Cardiac fibroblast (primary cell): ENCODE measurements at regions not wholly inside any gene's neighbourhood (a gene's known extent, or its start where the extent isn't known, plus 50 kb on each side); places are given as distances from the start of the nearest gene placed in this dataset.

ENCODE experiments used
- DNase-seq, 2 donors: peaks; one replicate each; pipeline versions ENCODE4 v3.0.0 to v3.0.0-alpha.2; 2010; ENCODE audit warnings: low read depth in 2 of 2
- H3K4me3 ChIP-seq, 2 donors: replicated peaks in 1 of 2; 1 replicate in 1 of 2; 2 replicates in 1 of 2; pipeline ENCODE4 v1.5.1; 2011; ENCODE audit warnings: low read depth in 2 of 2, low read length in 2 of 2, mild to moderate bottlenecking in 2 of 2, moderate library complexity in 1 of 2
- TF ChIP-seq, protein P1 (sequence below): IDR thresholded peaks from one replicate; pipeline ENCODE4 v1.5.1; 2011; ENCODE audit warnings: low read depth, mild to moderate bottlenecking, low read length, inconsistent platforms

DNA sequence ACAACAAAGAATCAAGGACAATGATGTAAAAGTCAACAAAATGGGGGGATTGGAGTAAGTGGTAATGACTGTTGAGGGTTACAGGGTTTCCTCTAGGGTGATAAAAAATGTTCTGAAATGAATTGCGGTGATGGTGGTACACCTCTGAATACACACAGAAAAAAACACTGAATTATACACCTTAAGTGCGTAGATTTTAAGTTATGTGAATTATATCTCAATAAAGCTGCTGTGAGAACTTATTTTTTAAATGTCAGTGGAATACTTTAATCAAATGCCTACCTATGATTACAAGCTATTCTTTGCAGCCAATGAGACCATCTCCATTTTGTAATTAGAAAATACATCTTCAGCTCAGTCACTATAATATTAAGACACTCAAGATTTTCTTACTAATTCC is 53.5 kb downstream of the ZNF608 start:
- DNase-seq, result no peak
- TF ChIP-seq, protein P1, sequence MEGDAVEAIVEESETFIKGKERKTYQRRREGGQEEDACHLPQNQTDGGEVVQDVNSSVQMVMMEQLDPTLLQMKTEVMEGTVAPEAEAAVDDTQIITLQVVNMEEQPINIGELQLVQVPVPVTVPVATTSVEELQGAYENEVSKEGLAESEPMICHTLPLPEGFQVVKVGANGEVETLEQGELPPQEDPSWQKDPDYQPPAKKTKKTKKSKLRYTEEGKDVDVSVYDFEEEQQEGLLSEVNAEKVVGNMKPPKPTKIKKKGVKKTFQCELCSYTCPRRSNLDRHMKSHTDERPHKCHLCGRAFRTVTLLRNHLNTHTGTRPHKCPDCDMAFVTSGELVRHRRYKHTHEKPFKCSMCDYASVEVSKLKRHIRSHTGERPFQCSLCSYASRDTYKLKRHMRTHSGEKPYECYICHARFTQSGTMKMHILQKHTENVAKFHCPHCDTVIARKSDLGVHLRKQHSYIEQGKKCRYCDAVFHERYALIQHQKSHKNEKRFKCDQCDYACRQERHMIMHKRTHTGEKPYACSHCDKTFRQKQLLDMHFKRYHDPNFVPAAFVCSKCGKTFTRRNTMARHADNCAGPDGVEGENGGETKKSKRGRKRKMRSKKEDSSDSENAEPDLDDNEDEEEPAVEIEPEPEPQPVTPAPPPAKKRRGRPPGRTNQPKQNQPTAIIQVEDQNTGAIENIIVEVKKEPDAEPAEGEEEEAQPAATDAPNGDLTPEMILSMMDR, result no peak
- H3K4me3 ChIP-seq, result no peak overlapping the region

DNA sequence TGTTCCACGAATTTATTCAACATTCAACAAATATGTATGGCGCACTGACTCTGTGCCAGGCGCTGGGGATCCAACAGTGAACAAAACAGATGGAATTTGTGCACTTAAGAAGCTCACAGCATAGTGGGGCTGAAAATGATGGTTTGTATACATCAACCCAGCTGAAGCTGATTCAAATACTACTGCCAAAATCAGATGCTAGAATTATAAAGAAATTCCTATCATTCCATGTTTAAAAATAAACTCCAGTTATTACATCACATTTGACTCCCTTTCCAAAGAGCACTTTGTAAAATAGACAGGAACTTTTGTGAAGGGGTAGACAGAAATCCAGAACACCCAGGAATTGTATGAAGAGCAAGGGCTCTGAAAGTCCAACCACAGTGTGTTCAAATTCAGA is 54.1 kb downstream of the ZNF608 start:
- peak; percentile 51 to 67 for DNase-seq
- no peak overlapping the region for H3K4me3 ChIP-seq
- TF ChIP-seq, protein P1, result no peak

DNA sequence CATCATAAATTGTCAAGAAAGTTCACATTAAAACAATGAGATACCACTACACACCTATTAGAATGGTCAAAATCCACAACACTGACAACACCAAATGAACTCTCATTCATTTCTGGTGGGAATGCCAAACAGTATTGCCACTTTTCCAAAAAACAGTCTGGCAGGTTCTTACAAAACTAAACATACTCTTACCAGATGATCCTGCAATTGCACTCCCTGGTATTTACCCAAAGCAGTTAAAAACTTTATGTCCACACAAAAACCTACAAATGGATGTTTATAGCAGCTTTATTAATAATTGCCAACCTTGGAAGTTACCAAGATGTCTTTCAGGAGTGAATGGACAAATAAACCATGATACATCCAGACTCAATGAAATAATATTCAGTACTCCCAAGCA is 56.8 kb downstream of the ZNF608 start:
- no peak for DNase-seq
- no peak overlapping the region for H3K4me3 ChIP-seq
- TF ChIP-seq, protein P1, result no peak

DNA sequence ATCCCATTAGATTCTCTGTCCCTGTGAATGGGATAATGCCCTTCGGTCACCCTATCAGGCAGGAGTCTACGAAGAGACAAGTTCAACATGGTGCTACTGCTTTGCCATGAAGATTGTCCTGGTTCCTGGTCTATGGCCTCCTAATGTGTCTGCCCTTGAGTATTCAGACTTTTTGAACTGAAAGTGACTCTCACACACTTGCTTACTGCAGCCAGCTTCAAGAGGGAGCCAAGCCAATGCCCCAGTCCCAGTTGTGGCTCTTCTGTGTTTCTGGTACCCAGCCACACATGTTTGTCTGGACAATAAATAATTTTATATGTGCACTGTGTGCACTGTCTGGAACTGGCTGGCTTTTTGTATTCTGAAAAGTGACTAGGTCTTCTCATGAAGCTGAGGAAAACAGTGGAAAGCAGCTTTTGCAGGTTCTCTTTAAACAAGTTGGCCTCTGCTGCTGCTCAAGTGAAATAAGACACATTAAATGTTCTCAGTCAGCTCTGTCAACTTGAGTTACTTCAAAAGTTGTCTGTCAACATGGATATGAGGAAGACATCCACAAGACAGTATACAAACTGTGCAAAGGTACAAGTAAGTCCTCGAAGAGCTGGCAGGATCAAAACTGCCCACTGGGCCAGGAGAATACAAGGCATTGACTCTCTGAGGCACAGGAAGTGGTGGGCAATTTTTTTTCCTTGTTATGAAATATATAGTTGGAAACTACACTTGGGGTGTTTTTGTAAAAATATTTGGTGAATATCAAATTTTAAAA is 60.0 kb downstream of the ZNF608 start:
- H3K4me3 ChIP-seq, result no peak overlapping the region
- TF ChIP-seq, protein P1, result no peak
- DNase-seq, result no peak

DNA sequence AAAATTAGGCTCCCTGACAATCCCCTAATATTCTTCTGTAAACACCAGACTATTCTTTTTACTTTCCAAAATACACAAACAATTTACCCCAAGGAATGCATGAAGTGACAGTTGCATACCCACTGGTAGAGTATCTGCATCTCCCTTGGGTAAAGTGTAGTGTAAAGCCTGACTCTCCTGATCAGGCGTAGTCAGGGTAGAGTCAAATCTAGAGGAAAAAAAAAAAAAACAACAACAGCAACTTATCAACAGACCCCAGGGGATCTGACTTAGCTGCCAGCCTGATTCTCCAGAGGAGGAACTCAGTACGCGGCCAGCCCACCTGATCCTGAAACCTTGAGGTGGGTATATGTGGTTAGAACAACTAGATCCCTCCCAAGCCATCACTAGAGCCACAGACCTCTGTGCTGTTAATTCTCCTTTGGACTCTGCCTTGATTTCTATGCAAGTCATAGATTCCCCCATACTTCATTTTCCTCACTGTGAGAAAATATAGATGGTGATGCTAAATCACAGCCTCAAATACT is 61.0 kb downstream of the ZNF608 start:
- no peak overlapping the region for H3K4me3 ChIP-seq
- TF ChIP-seq, protein P1, result no peak
- no peak for DNase-seq

DNA sequence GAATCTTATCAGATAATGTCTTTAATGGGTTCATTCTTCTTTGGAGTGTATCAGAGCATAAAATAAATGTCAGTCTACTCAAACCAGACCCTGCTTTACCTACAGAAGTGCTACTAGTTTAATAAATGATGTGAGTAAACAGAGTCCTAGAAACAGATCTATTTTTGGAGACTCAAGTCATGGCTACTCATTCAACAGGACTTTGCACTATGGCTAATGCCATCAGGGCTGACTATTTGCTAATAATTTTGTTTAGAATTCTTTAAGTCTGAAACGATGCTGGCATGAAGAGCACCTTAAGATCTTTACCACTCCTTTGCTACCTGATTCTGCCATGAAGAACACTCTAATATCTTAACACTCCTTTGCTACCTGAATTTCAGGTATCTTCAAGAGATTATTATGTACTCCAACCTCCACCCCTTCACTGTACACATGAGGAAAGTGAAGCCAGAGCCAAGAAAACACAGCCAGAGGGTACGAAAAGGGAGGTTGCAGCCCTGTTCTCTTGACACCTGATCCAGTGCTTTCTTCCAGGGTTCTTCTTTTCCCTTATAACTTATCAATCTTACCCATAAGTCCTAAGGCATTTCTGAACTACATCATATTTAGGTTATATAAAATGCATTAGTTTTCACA is 62.4 kb downstream of the ZNF608 start:
- no peak overlapping the region for H3K4me3 ChIP-seq
- TF ChIP-seq, protein P1, result no peak
- no peak for DNase-seq
